ENCODE measurements at regions not wholly inside any gene's neighbourhood (a gene's known extent, or its start where the extent isn't known, plus 50 kb on each side); places are given as distances from the start of the nearest gene placed in this dataset.

DNA sequence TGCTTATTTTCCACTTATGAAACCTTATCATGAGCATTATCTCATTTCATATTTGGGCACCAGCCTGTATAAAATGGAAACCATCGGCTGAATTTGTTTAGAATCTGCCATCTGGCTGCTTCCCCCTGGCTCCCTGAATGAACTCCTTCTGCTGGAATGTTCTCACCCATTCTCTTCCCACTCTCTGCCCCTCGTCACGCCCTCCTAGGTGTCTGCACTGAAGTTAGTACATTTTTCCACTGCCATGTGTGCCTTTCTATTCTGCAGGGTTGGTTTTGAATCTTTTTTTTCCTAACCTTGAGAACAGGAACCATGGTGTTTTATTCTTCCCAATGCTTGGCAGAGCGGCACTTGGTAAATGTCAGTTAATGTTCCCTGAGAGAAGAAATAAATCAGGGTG, 359.7 kb downstream of the MLLT3 start:
- DNase-seq (ENCODE audit: low read depth) = no peak
- TF ChIP-seq, protein P1, sequence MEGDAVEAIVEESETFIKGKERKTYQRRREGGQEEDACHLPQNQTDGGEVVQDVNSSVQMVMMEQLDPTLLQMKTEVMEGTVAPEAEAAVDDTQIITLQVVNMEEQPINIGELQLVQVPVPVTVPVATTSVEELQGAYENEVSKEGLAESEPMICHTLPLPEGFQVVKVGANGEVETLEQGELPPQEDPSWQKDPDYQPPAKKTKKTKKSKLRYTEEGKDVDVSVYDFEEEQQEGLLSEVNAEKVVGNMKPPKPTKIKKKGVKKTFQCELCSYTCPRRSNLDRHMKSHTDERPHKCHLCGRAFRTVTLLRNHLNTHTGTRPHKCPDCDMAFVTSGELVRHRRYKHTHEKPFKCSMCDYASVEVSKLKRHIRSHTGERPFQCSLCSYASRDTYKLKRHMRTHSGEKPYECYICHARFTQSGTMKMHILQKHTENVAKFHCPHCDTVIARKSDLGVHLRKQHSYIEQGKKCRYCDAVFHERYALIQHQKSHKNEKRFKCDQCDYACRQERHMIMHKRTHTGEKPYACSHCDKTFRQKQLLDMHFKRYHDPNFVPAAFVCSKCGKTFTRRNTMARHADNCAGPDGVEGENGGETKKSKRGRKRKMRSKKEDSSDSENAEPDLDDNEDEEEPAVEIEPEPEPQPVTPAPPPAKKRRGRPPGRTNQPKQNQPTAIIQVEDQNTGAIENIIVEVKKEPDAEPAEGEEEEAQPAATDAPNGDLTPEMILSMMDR (conservative IDR thresholded peaks at IDR 0.05; ENCODE audit: control insufficient read depth, insufficient read depth, low read depth, low read length) = no peak

DNA sequence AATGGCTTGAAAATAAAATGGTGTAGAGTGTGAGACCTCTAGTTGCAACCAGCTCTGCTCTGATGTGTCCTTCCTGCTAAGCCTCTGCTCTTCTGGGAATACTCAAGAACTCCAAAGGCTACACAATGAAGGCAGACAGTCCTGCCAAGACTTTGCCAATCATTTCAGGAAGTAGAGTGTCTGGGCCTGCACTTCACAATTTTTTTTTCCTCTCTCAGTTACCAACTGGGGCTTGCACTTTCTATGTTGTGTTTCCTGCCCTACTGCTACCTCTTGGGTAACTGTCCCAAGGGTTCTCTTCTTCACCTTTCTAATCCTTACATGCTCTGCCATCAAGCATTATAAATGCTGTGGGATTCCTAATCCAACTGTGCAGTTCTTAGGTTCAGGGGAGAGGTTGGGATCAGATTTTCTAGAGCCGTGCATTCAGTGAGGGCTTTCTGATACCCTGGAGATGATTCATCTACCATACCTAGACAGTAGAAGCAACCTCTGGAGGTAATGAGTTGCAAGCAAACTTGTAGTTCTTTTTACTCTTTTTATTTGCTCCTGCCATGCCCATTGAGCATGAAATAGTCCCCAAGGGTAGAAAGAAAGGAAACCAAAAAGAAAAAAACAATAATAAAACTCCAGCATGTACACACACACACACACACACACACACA, 365.9 kb downstream of the MLLT3 start:
- no peak overlapping the region for H3K4me3 ChIP-seq (ENCODE audit: control insufficient read depth, low read depth, low read length)

More for the DNA sequence above, 359.7 kb downstream of the MLLT3 start:
- no peak overlapping the region for H3K4me3 ChIP-seq (ENCODE audit: control insufficient read depth, low read depth, low read length)

DNA sequence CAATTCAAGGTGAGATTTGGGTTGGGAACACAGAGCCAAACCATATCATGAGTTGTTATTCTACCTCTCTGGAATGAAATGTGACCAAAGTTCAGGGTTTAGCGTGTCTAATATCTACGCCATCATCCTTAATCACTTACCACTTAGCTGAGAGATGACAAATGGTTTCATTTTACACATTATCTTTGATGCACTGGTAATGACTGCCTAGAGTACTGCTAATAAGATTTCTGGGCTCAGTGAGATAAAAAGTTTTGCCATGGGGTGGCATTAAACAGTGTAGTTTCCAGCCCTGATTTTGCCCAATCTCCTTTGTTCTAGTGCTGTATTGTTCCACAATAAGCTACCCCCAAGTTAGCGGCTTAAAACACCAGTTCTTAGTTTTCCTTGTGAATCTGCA, 367.2 kb downstream of the MLLT3 start:
- TF ChIP-seq, protein P1 (conservative IDR thresholded peaks at IDR 0.05; ENCODE audit: control insufficient read depth, insufficient read depth, low read depth, low read length) = no peak
- no peak overlapping the region for H3K4me3 ChIP-seq (ENCODE audit: control insufficient read depth, low read depth, low read length)
- DNase-seq (ENCODE audit: low read depth) = no peak

More for the DNA sequence above, 365.9 kb downstream of the MLLT3 start:
- no peak for DNase-seq (ENCODE audit: low read depth)
- TF ChIP-seq, protein P1 (conservative IDR thresholded peaks at IDR 0.05; ENCODE audit: control insufficient read depth, insufficient read depth, low read depth, low read length) = no peak

- no peak overlapping the region for H3K4me3 ChIP-seq (ENCODE audit: control insufficient read depth, low read depth, low read length)
- TF ChIP-seq, protein P1 (conservative IDR thresholded peaks at IDR 0.05; ENCODE audit: control insufficient read depth, insufficient read depth, low read depth, low read length) = no peak
- DNase-seq (ENCODE audit: low read depth) = peak; percentile 7
Observed at GRCh38 chr9:20253635-20254034, 368.7 kb downstream of the MLLT3 start.

DNA sequence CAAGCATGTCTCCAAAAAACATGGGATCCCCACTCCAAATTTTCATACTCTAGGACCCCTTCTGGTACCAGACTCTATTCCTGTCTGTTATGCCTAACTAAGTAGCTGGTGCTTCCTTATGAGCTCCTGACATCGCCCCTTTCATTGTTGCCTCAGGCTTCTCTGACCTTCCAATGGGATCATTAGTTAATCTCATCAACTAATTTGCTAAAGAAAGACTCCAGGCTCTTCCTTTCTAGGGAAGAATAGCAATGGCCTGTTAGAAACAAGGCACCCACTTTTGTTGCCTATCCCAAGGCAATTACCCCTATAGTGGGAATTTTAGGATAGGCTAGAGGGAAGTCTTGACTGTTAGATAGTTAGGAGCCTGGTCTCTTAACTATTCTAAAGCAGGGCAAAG, 369.5 kb downstream of the MLLT3 start:
- no peak for DNase-seq (ENCODE audit: low read depth)
- H3K4me3 ChIP-seq (ENCODE audit: control insufficient read depth, low read depth, low read length) = no peak overlapping the region
- TF ChIP-seq, protein P1 (conservative IDR thresholded peaks at IDR 0.05; ENCODE audit: control insufficient read depth, insufficient read depth, low read depth, low read length) = no peak

DNA sequence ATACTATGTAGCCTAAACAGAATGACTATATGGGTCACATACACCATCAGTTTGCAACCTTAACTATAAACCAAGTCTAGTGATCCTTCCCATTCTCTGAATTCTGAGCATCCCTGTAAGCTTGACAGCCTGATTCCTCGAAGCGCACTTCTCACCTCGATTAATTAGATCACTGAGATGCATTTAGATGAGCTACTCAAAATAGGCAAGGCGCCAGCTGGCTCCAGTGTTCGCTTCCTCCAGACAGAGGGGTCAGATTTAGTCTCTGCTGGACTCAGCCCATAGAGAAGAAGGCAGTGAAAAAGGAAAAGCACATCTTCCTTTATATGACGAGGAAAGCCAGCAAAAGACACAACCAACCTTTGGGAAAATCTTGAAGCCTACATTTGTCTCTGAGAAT, 371.5 kb downstream of the MLLT3 start:
- DNase-seq (ENCODE audit: low read depth) = no peak
- no peak overlapping the region for H3K4me3 ChIP-seq (ENCODE audit: control insufficient read depth, low read depth, low read length)
- TF ChIP-seq, protein P1 (conservative IDR thresholded peaks at IDR 0.05; ENCODE audit: control insufficient read depth, insufficient read depth, low read depth, low read length) = no peak
